Panc1 (cell line): ENCODE measurements at regions not wholly inside any gene's neighbourhood (a gene's known extent, or its start where the extent isn't known, plus 50 kb on each side); places are given as distances from the start of the nearest gene placed in this dataset.

ENCODE experiments used
- ATAC-seq: fragments of 200-7000 bp; cut with Tn5 transposase; 2 replicates; pipeline ENCODE4 v1.9.1; 2020; ENCODE audit warnings: mild to moderate bottlenecking, moderate library complexity
- BruUV-seq: library from RNA; stranded (reverse); fragments of 400-500 nt; replicated peaks from 2 replicates; lab custom pipeline; 2021; lab: Mats Ljungman, UMichigan
- CTCF ChIA-PET: fragments of 300-600 bp; sonication (Branson Sonifier 250); formaldehyde crosslinking; loops from one replicate; lab custom pipeline; 2022; ENCODE audit warnings: antibody characterized with exemption; lab: Charles Lee
- POLR2A ChIA-PET: fragments of 300-600 bp; sonication (Branson Sonifier 250); formaldehyde crosslinking; loops from one replicate; lab custom pipeline; 2022; ENCODE audit warnings: antibody characterized with exemption; lab: Charles Lee
- DNase-seq: peaks from one replicate; pipeline ENCODE4 v3.0.0-alpha.2; 2010; ENCODE audit warnings: low read depth, low spot score
- H3K27ac ChIP-seq: 2 replicates; pipeline ENCODE4 v1.5.1; 2011; ENCODE audit warnings: mild to moderate bottlenecking, low read length, inconsistent platforms
- H3K27me3 ChIP-seq: fragments of 200-500 bp; sonication (Bioruptor generic); 2 replicates; pipeline ENCODE4 v1.6.0; 2014; ENCODE audit warnings: low read length, inconsistent platforms; ENCODE audit not compliant: control insufficient read depth, insufficient read depth
- H3K36me3 ChIP-seq: fragments of 200-500 bp; sonication (Bioruptor generic); 2 replicates; pipeline ENCODE4 v1.5.1; 2014; ENCODE audit warnings: inconsistent platforms, mild to moderate bottlenecking, low read length, moderate library complexity; ENCODE audit not compliant: control insufficient read depth, insufficient read depth
- H3K4me1 ChIP-seq: 2 replicates; pipeline ENCODE4 v1.5.1; 2011; ENCODE audit warnings: inconsistent platforms, mild to moderate bottlenecking, low read length, moderate library complexity; ENCODE audit not compliant: control insufficient read depth, insufficient read depth
- H3K4me3 ChIP-seq, 2 experiments: 2 replicates each; pipeline ENCODE4 v1.5.1; 2011 to 2012; ENCODE audit warnings: low read depth in 2 of 2, low read length in 2 of 2, mild to moderate bottlenecking in 2 of 2, inconsistent platforms in 1 of 2, moderate library complexity in 1 of 2
- H3K9me3 ChIP-seq: fragments of 200-500 bp; sonication (Bioruptor generic); 2 replicates; pipeline ENCODE4 v1.5.1; 2014; ENCODE audit warnings: low read depth, mild to moderate bottlenecking, inconsistent platforms, low read length, moderate library complexity; ENCODE audit not compliant: control insufficient read depth, insufficient read depth
- POLR2AphosphoS5 ChIP-seq: IDR thresholded peaks from 2 replicates; pipeline ENCODE4 v1.6.1; 2012; ENCODE audit warnings: mild to moderate bottlenecking, low read depth, low read length, moderate library complexity
- REST ChIP-seq, 2 experiments: IDR thresholded peaks; 2 replicates each; pipeline ENCODE4 v1.6.1; 2011 to 2012; ENCODE audit warnings: low read depth in 2 of 2, control low read depth in 1 of 2, low read length in 1 of 2, mild to moderate bottlenecking in 1 of 2, moderate library complexity in 1 of 2; ENCODE audit not compliant: insufficient read depth in 1 of 2
- SIN3A ChIP-seq: IDR thresholded peaks from 2 replicates; pipeline ENCODE4 v1.6.1; 2012; ENCODE audit warnings: low read depth, mild to moderate bottlenecking, low read length, moderate library complexity, borderline replicate concordance; ENCODE audit not compliant: insufficient read depth
- TCF7L2 ChIP-seq: IDR thresholded peaks from 2 replicates; pipeline ENCODE4 v1.6.1; 2011; ENCODE audit warnings: mild to moderate bottlenecking, low read depth, low read length, inconsistent platforms
- in situ Hi-C: cut with HindIII; loops from 2 replicates; pipeline ENCODE4 v1.10.0; 2016; ENCODE audit warnings: low sequenced_read_pairs, low pct_unique_long_range_greater_than_20kb
- intact Hi-C: fragments of 100-400 bp; cut with micrococcal nuclease; formaldehyde crosslinking; loops from one replicate; pipeline ENCODE4 v1.10.0; 2022; ENCODE audit not compliant: unreplicated experiment
- TF ChIP-seq, protein P1 (sequence below): fragments of 450-650 bp; IDR thresholded peaks from 2 replicates; pipeline ENCODE4 v1.5.1; 2017; ENCODE audit warnings: mild to moderate bottlenecking

DNA sequence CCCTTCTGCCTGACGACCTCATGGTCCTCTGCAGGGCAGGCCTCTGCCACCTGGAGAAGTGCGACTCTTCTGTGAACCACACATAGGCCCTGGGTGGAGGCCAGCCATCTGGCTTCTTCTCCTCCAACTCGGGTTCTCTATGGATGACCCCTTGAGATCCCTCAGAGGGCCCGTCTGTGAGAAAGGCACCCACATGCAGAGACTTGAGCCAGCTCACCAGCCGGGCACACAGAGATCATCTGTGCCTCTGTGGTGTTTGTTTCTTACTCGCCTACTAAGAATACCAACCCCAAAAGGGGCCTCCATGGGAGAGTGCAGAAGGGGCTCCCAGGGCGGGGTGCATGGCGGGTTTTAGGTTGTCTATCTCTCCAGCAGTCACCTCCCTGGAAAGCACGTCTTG lies 176.5 kb upstream of the SALL3 start:
- intact Hi-C loops, result no loop called here
- ATAC-seq, result no peak
- no peaks in the 10 kb centered on the region for H3K36me3 ChIP-seq

GRCh38 chr18:78804206-78805030 lies 175.2 kb upstream of the SALL3 start:
- TF ChIP-seq, protein P1, sequence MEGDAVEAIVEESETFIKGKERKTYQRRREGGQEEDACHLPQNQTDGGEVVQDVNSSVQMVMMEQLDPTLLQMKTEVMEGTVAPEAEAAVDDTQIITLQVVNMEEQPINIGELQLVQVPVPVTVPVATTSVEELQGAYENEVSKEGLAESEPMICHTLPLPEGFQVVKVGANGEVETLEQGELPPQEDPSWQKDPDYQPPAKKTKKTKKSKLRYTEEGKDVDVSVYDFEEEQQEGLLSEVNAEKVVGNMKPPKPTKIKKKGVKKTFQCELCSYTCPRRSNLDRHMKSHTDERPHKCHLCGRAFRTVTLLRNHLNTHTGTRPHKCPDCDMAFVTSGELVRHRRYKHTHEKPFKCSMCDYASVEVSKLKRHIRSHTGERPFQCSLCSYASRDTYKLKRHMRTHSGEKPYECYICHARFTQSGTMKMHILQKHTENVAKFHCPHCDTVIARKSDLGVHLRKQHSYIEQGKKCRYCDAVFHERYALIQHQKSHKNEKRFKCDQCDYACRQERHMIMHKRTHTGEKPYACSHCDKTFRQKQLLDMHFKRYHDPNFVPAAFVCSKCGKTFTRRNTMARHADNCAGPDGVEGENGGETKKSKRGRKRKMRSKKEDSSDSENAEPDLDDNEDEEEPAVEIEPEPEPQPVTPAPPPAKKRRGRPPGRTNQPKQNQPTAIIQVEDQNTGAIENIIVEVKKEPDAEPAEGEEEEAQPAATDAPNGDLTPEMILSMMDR, result no peak
- no peak for TF ChIP-seq TCF7L2
- no peak for TF ChIP-seq SIN3A
- TF ChIP-seq REST (IDR thresholded peaks at IDR 0.05; ENCODE audit: insufficient read depth in 1 of 2, low read depth in 2 of 2, low read length in 1 of 2), result no peak
- no peak for TF ChIP-seq POLR2AphosphoS5
- DNase-seq (no peak), ATAC-seq (no peak)
- Histone ChIP-seq H3K36me3 (no peaks in the 10 kb centered on the region), H3K4me3 (no peak overlapping the region), H3K4me1 (no peaks in the 10 kb centered on the region), H3K27me3 (peaks cover 28% of the 10 kb centered on the region), H3K27ac (no peak overlapping the region), H3K9me3 (no peaks in the 10 kb centered on the region)
- no TSS peak for BruUV-seq
- in situ Hi-C loops (no loop called here), intact Hi-C loops (no loop called here)
- POLR2A ChIA-PET, result no interaction called here
- CTCF ChIA-PET, result no interaction called here

More for the DNA sequence above, 176.5 kb upstream of the SALL3 start:
- Histone ChIP-seq H3K27ac (no peak overlapping the region), H3K9me3 (no peaks in the 10 kb centered on the region), H3K4me3 (no peak overlapping the region), H3K4me1 (no peaks in the 10 kb centered on the region), H3K27me3 (peaks cover 21% of the 10 kb centered on the region)
- TF ChIP-seq, protein P1, result no peak
- TF ChIP-seq SIN3A (no peak), TCF7L2 (no peak), REST (IDR thresholded peaks at IDR 0.05; ENCODE audit: insufficient read depth in 1 of 2, low read depth in 2 of 2, low read length in 1 of 2) (no peak), POLR2AphosphoS5 (no peak)
- POLR2A ChIA-PET, result no interaction called here
- no peak for DNase-seq
- in situ Hi-C loops, result no loop called here
- CTCF ChIA-PET, result no interaction called here
- BruUV-seq, result no TSS peak
